Left lung (tissue), 4 donors: ENCODE measurements at regions not wholly inside any gene's neighbourhood (a gene's known extent, or its start where the extent isn't known, plus 50 kb on each side); places are given as distances from the start of the nearest gene placed in this dataset.
A peak's percentile ranks its signal among the peaks of the same experiment; 100 is the strongest.

Experiments
- ATAC-seq: fragments of 200-7000 bp; cut with Tn5 transposase; one replicate; pipeline ENCODE4 v1.9.1; 2020; ENCODE audit warnings: moderate library complexity
- DNase-seq, 4 donors: peaks; one replicate each; pipeline ENCODE4 v3.0.0-alpha.2; 2013 to 2020
- H3K27ac ChIP-seq, 2 donors: fragments of 200-600 bp; sonication (generic) in 1 of 2; one replicate each; pipeline versions ENCODE4 v1.5.0 to v1.8.0; 2020 to 2021
- H3K27me3 ChIP-seq, 2 donors: fragments of 200-600 bp; sonication (generic) in 1 of 2; one replicate each; pipeline versions ENCODE4 v1.5.0 to v1.8.0; 2020 to 2021
- H3K36me3 ChIP-seq, 2 donors: fragments of 200-600 bp; sonication (generic) in 1 of 2; one replicate each; pipeline versions ENCODE4 v1.5.0 to v1.8.0; 2020 to 2021
- H3K4me1 ChIP-seq, 2 donors: fragments of 200-600 bp; one replicate each; pipeline ENCODE4 v1.8.0; 2021
- H3K4me3 ChIP-seq, 2 donors: fragments of 200-600 bp; sonication (generic) in 1 of 2; one replicate each; pipeline versions ENCODE4 v1.5.0 to v1.8.0; 2020 to 2021; ENCODE audit warnings: mild to moderate bottlenecking in 1 of 2
- H3K9me3 ChIP-seq, 2 donors: fragments of 200-600 bp; sonication (generic) in 1 of 2; one replicate each; pipeline versions ENCODE4 v1.5.0 to v1.8.0; 2020 to 2021
- CTCF ChIP-seq, 2 donors: fragments of 200-600 bp; sonication (generic) in 1 of 2; IDR thresholded peaks; one replicate each; pipeline versions ENCODE4 v1.5.0 to v1.8.0; 2021; ENCODE audit warnings: antibody characterized with exemption in 2 of 2
- intact Hi-C, 2 donors: fragments of 100-400 bp; cut with DNase I; formaldehyde crosslinking; loops; one replicate each; pipeline versions ENCODE4 v1.11.2 to v1.14.2; 2022
- donor health status: DM: no; HTN: yes; CAD: no.
- donor health status: DM: no; HTN: no; CAD: no.

- no peaks in the 10 kb centered on the region for H3K9me3 ChIP-seq
- H3K27ac ChIP-seq: no peak overlapping the region
- no peak for TF ChIP-seq CTCF (IDR thresholded peaks at IDR 0.05)
- ATAC-seq (no peak), DNase-seq (no peak)
- intact Hi-C loops: no loop called here
- no peak overlapping the region for H3K4me3 ChIP-seq
- H3K36me3 ChIP-seq: no peaks in the 10 kb centered on the region
- no peaks in the 10 kb centered on the region for H3K4me1 ChIP-seq
- no peaks in the 10 kb centered on the region for H3K27me3 ChIP-seq
Measured at GRCh38 chr3:30996467-30996866, 102.0 kb upstream of the GADL1 start.

GRCh38 chr3:31002730-31003129 lies 108.3 kb upstream of the GADL1 start:
- H3K27me3 ChIP-seq: no peaks in the 10 kb centered on the region
- H3K4me1 ChIP-seq: peaks cover 0 to 3% of the 10 kb centered on the region in 2 donors
- no peaks in the 10 kb centered on the region for H3K9me3 ChIP-seq
- no peak overlapping the region for H3K27ac ChIP-seq
- no peaks in the 10 kb centered on the region for H3K36me3 ChIP-seq
- DNase-seq (no peak), ATAC-seq (no peak)
- intact Hi-C loops: no loop called here
- TF ChIP-seq CTCF (IDR thresholded peaks at IDR 0.05): no peak
- no peak overlapping the region for H3K4me3 ChIP-seq

- DNase-seq (no peak), ATAC-seq (peak; percentile 50)
Measured at GRCh38 chr3:31004025-31004678, 109.7 kb upstream of the GADL1 start.

GRCh38 chr3:31008994-31009393 lies 114.5 kb upstream of the GADL1 start:
- no peaks in the 10 kb centered on the region for H3K36me3 ChIP-seq
- ATAC-seq (no peak), DNase-seq (no peak)
- peaks cover 0 to 3% of the 10 kb centered on the region in 2 donors for H3K9me3 ChIP-seq
- no peaks in the 10 kb centered on the region for H3K27me3 ChIP-seq
- no peak for TF ChIP-seq CTCF (IDR thresholded peaks at IDR 0.05)
- no peak overlapping the region for H3K27ac ChIP-seq
- intact Hi-C loops: no loop called here
- no peak overlapping the region for H3K4me3 ChIP-seq
- peaks cover 0 to 6% of the 10 kb centered on the region in 2 donors for H3K4me1 ChIP-seq

More at GRCh38 chr3:31004025-31004678, 109.7 kb upstream of the GADL1 start:
- peaks cover 0 to 3% of the 10 kb centered on the region in 2 donors for H3K4me1 ChIP-seq
- intact Hi-C loops: no loop called here
- H3K27ac ChIP-seq: no peak overlapping the region
- H3K4me3 ChIP-seq: no peak overlapping the region
- H3K36me3 ChIP-seq: no peaks in the 10 kb centered on the region
- no peaks in the 10 kb centered on the region for H3K9me3 ChIP-seq
- no peaks in the 10 kb centered on the region for H3K27me3 ChIP-seq
- no peak for TF ChIP-seq CTCF (IDR thresholded peaks at IDR 0.05)

GRCh38 chr3:31009881-31010280 lies 115.4 kb upstream of the GADL1 start:
- Histone ChIP-seq H3K27ac (no peak overlapping the region), H3K4me3 (no peak overlapping the region), H3K4me1 (peaks cover 0 to 6% of the 10 kb centered on the region in 2 donors), H3K9me3 (peaks cover 0 to 3% of the 10 kb centered on the region in 2 donors), H3K27me3 (no peaks in the 10 kb centered on the region), H3K36me3 (no peaks in the 10 kb centered on the region)
- no peak for TF ChIP-seq CTCF (IDR thresholded peaks at IDR 0.05)
- ATAC-seq: peak; percentile 70
- intact Hi-C loops: no loop called here
- no peak for DNase-seq
